HG02759 (cell line): ENCODE measurements at regions not wholly inside any gene's neighbourhood (a gene's known extent, or its start where the extent isn't known, plus 50 kb on each side); places are given as distances from the start of the nearest gene placed in this dataset.

Source experiments
- ATAC-seq: cut with Tn5 transposase; IDR thresholded peaks from one replicate; pipeline ENCODE4 v1.9.1; 2021; ENCODE audit warnings: mild to moderate bottlenecking, moderate library complexity; ENCODE audit not compliant: unreplicated experiment

DNA sequence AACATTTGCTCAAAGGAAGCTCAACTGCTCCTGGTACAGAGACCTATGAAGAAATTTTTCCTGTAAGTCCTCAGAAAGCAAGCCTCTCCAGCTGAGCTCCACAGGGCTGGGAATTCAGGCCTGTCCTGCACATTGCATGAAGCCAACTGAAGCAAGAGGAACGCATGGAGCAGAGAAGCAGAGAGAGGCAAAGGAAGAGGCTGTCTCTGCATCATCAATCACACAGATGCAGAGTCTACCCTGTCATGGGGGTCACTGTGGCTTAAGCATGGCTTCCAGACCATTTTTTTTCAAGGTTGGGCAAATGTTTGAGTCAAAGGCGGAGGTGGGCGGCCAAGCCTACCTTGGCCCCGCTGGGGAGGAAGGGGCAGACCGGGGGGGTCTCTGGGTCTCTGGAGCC, 110.3 kb upstream of the MSX1 start:
- ATAC-seq, result no peak

- no peak for ATAC-seq
These were observed 113.0 kb upstream of the MSX1 start for GRCh38 chr4:4746444-4746843.

DNA sequence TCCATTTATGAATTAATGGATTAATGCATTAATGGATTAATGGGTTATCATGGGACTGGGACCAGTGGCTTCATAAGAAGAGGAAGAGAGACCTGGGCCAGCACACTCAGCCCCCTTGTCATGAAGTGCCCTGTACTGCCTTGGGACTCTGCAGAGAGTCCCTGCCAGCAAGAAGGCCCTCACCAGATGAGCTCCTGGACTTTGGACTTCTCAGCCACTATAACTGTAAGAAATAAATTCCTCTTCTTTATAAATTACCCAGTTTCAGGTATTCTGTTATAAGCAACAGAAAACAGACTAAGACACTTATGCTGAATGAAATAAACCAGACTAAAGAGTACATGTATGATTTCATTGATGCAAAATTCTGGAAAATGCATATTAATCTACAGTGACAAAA, 119.4 kb upstream of the MSX1 start:
- ATAC-seq, result no peak

DNA sequence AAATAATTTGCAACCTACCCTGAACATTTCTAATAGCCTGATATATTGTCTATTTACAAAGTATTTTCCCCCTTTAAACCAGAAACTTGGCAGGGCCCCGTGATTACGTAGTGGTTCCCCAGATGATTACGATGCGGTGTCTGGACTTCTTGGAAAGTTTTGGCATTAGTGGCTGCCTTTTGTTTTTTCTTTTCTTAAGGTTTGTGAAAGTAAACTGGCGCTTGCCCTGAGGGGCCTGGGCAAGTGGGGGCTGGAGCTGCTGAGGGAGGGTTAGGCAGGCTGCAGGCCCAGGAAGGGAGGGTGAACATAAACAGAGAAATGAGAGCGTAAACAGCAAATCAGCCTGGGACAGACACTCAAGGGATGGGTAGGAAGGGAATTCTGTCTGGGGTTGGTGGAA, 123.6 kb upstream of the MSX1 start:
- no peak for ATAC-seq

GRCh38 chr4:4735136-4735750, 124.2 kb upstream of the MSX1 start:
- no peak for ATAC-seq

DNA sequence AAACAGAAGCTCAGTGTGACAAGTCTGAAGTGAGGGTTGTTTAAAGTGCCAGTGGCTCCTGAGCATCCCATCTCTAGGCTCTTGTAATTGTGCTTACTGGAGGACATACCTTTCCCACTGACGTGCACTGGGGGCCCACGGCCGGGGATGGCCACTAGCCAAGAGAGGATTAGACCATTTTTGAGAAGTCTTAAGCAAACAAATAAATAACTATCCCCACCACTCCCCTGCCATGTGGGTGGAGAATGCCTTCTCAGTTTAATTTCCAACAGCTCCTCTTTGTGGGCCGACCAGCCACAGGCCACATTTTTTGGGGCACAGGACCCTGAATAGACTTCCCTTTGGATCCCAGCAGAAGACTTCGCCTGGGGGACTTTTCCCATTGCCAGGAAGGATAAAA, 125.0 kb upstream of the MSX1 start:
- ATAC-seq, result no peak

DNA sequence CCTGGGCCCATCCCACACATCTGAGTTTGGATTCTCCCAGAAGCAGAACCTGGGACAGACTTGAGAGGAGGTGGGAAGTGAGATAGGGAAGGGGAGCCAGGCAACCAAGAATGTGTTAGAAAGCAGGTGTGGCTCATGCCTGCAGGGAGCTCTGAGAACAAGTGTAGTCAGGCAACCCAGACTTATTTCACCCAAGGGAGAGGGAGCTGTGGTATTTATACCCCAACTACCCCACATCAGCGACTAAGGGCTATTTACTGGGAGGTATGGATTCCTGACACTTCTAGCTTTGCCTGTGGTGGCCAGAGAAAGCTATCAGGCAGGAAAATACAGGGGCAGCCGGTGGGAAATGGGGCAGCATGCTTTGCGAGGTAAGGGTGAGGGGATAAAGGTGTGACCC, 125.8 kb upstream of the MSX1 start:
- no peak for ATAC-seq

- no peak for ATAC-seq
These were observed 129.2 kb upstream of the MSX1 start for GRCh38 chr4:4730249-4730648.

DNA sequence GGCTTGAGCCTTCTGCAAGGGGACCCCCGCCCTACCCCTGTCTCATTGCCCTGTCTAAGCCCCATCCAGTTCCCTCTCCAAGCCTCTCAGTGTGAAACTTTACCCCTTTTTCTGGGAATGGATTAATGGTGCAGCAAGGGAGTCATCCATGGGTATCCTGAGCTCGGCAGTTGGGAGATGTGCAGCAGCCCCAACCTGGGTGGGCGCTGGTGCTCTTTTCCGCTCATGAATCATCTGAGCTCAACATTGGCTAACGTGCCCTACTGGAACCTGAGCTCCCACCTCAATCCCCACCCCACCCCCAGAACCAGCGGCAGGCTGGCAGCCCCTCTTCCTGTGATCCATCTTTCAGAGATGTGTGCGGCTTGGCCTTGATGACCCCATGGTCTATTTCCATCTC, 130.3 kb upstream of the MSX1 start:
- ATAC-seq, result no peak

DNA sequence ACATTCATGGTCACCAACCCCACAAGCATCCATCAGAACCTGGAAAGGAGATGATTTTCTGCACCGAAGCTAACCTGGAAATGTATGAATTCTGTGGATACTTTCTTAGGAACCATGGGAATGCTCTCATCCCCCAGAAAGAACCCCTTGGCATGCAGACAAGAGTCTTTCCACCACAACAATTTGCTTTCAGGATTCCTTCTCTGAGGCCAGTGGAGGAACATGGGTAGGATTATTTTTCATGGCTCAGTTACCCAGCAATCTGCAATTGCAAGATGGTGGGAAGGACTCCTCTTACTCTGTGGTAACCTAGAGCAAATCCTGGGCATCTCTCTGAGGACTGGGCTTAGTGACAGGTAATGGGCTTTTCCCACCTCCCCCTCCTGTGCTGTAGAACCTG, 131.9 kb upstream of the MSX1 start:
- ATAC-seq, result no peak

DNA sequence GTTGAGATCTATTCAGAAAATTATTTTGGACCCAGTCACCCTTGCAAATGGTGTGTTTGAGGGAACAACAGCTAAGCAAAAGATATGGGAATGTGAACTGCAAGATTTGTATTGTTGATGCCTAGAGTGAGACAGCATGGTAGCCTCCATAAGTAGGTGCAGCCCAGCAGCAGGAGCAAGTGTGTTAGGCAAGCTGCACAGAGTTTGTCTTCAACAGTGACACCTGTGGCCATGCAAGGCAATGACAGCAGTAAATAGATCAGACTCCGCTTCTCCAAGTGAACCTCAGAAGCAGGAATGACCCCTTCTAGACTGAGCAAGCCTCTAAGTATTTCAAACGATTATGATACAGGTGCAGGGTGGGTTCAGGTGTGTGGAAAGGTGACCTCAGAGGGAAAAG, 133.4 kb upstream of the MSX1 start:
- no peak for ATAC-seq

GRCh38 chr4:4724321-4724720, 135.1 kb upstream of the MSX1 start:
- no peak for ATAC-seq

GRCh38 chr4:4721636-4722035, 137.8 kb upstream of the MSX1 start:
- no peak for ATAC-seq

DNA sequence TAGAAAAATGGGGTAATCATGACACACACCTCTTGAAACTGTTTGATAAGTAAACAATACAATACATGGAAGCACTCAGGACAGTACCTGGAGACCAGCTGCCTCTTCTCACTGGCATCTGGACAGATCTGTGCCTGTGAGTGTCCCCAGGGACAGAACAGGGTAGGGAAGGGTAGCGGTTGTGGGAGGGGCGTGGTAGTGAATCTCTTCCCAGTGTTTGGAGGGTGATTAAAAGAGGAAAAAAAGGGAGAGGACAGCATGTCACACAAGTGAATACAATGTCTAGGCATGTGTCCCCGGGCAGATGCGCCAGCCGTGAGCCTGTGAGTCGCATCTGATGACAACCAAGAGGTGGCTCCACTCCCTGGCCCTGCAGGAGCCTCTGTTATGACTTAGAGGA, 138.8 kb upstream of the MSX1 start:
- no peak for ATAC-seq

DNA sequence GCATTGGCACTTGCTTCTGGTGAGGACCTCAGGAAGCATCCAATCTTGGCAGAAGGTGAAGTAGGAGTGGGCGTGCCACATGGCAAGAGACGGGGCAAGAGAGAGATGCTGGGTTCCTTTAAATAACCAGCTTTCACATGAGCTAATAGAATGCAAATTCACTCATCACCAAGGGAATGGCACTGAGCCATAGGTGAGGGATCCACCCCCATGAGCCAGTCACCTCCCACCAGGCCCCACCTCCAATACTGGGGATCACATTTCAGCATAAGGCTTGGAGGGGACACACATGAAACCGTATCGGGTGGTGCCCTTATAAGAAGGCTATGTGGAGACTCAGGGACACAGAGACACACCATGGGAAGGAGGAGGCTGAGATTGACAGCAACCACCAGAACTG, 140.0 kb upstream of the MSX1 start:
- ATAC-seq, result no peak

GRCh38 chr4:4717692-4718091, 141.8 kb upstream of the MSX1 start:
- ATAC-seq, result no peak

DNA sequence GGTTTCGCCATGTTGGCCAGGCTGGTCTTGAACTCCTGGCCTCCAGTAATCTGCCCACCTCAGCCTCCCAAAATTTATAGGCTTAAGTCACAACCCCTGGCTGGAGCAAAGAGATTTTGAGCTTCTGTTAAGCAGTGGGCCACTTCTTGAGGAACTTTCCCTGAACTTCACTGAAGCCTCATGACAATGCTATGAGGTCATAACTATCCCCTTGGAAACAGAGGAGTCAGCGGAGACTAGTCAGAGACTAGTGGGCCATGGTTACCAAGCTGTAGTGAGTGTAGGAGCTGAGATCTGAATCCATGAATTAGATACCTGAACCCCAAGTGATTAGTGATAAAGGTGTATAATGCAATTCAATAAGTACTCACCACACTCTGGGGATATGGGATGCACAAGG, 145.1 kb upstream of the MSX1 start:
- no peak for ATAC-seq

- ATAC-seq, result no peak
These were observed 146.5 kb upstream of the MSX1 start for GRCh38 chr4:4712800-4713528.

DNA sequence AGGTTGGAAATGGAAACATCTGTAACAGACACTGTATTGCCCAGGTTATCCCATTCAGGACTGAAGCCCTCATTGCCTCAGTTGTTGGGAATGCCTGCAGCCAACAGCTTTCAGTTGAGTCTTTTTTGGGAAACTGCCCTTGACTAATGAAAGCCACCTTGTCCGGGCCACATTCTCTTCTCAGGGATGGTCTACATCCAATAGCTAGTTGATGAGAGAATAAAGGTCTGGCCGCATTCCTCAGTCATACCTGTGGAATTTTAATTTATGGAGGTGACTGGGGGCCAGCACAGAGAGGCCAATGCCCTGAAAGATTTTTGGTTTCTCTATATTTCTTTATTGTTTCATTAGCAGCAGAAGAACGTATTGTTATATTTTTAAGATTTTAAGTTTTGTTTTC, 147.6 kb upstream of the MSX1 start:
- no peak for ATAC-seq

GRCh38 chr4:4709736-4710135, 149.7 kb upstream of the MSX1 start:
- ATAC-seq, result no peak

DNA sequence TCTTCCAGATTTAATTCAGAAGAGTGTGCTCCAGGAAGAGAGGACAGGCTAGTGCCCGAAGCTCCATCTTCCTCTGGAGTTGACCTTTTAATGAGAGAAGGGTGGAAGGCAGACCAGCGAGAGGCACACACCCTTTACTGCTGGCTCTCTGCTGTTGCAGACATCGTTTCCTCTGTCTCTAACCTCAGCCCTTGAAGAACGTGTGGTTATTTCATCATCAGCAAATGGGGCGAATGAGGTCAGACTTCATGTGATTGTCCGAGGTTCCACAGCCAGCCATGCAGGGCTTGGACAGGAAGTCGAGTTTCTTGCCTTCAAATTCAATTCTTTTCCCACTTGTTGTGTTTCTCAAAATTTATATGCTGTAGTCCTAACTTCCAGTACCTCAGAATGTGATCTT, 155.2 kb upstream of the MSX1 start:
- ATAC-seq, result no peak

DNA sequence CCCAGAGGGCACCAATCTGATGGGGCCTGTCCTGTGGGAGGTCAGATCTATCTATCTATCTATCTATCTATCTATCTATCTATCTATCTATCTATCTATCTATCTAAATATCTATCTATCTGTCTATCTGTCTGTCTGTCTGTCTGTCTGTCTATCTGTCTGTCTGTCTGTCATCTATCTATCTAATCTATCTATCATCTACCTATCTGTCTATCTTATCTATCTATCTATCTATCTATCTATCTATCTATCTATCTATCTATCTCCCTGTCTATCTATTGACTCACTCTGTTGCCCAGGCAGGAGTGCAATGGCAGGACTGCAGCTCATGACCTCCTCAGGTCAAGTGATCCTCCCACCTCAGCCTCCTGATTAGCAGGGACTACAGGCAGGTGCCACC, 155.7 kb upstream of the STX18 start:
- no peak for ATAC-seq

DNA sequence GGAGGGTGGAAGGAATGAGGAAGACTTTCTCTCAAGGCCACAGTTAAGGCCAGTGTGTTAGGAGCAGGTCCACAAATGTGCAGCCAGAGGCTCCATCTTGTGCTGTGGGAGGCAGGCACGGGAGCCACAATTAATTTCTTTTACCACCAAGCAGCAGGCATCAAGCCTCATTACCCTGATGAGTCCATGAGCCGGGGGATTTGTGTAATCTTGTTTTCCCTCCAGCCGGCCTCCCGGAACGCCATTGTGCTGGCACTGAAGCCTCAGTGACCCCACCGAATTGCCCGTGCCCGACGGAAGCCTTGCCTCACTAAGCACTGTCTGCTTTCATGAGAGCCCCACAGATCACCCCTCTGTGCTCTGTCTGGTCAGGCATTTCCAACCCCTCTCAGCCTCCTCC, 154.7 kb upstream of the STX18 start:
- no peak for ATAC-seq
